Fibroblast of skin of abdomen (primary cell): ENCODE measurements at regions not wholly inside any gene's neighbourhood (a gene's known extent, or its start where the extent isn't known, plus 50 kb on each side); places are given as distances from the start of the nearest gene placed in this dataset.
"Not testable (repeated sequence)": the region's sequence is repeated elsewhere in the genome, so short reads cannot be mapped to it uniquely, and the experiment has no call there.

Experiments used
- DNase-seq: peaks from one replicate; pipeline ENCODE4 v3.0.0-alpha.2; 2013

- DNase-seq: peak; percentile 3
Observed at GRCh38 chr10:125554016-125554703, 128.8 kb downstream of the TEX36 start.

- no peak for DNase-seq
Observed at GRCh38 chr10:125553091-125553490, 129.9 kb downstream of the TEX36 start.

- no peak for DNase-seq
Observed at GRCh38 chr10:125551247-125551646, 131.7 kb downstream of the TEX36 start.

GRCh38 chr10:125550362-125550761 lies 132.6 kb downstream of the TEX36 start:
- DNase-seq: peak; percentile 36

- DNase-seq: peak; percentile 9
Observed at GRCh38 chr10:125549653-125550052, 133.3 kb downstream of the TEX36 start.

- no peak for DNase-seq
Observed at GRCh38 chr10:125548878-125549277, 134.1 kb downstream of the TEX36 start.

GRCh38 chr10:125548356-125548755 lies 134.6 kb downstream of the TEX36 start:
- no peak for DNase-seq

- no peak for DNase-seq
Observed at GRCh38 chr10:125547010-125547650, 135.8 kb downstream of the TEX36 start.

GRCh38 chr10:125543796-125544195 lies 139.2 kb downstream of the TEX36 start:
- DNase-seq: no peak

GRCh38 chr10:125538947-125539731 lies 143.8 kb downstream of the TEX36 start:
- DNase-seq: no peak

- no peak for DNase-seq
Observed at GRCh38 chr10:125536236-125536635, 146.7 kb downstream of the TEX36 start.

GRCh38 chr10:125535559-125535958 lies 147.4 kb downstream of the TEX36 start:
- no peak for DNase-seq

- no peak for DNase-seq
Observed at GRCh38 chr10:125534515-125534914, 148.4 kb downstream of the TEX36 start.

GRCh38 chr10:125533866-125534265 lies 149.1 kb downstream of the TEX36 start:
- no peak for DNase-seq

- DNase-seq: no peak
Observed at GRCh38 chr10:125531465-125531864, 151.5 kb downstream of the TEX36 start.

- no peak for DNase-seq
Observed at GRCh38 chr10:125523347-125523746, 159.6 kb downstream of the TEX36 start.

GRCh38 chr10:125521721-125522680 lies 161.0 kb downstream of the TEX36 start:
- DNase-seq: no peak

GRCh38 chr10:125520968-125521367 lies 162.0 kb downstream of the TEX36 start:
- DNase-seq: no peak

- not testable (repeated sequence) for DNase-seq
Observed at GRCh38 chr10:125518397-125518796, 164.6 kb downstream of the TEX36 start.

- no peak for DNase-seq
Observed at GRCh38 chr10:125515571-125515970, 167.4 kb downstream of the TEX36 start.

GRCh38 chr10:125514206-125515162 lies 168.5 kb downstream of the TEX36 start:
- no peak for DNase-seq
